Limb (tissue), 2 donors: ENCODE measurements at regions not wholly inside any gene's neighbourhood (a gene's known extent, or its start where the extent isn't known, plus 50 kb on each side); places are given as distances from the start of the nearest gene placed in this dataset.
"Not testable (repeated sequence)": the region's sequence is repeated elsewhere in the genome, so short reads cannot be mapped to it uniquely, and the experiment has no call there.

Experiments used
- DNase-seq, 2 donors: peaks; one replicate each; pipeline ENCODE4 v3.0.0-alpha.2; 2016; ENCODE audit errors: extremely low spot score in 2 of 2

- DNase-seq = peak; percentile 56 to 85
Measured at GRCh38 chr1:54474310-54475251, 68.4 kb upstream of the SSBP3 start.

GRCh38 chr1:54471588-54471987 is 65.4 kb upstream of the SSBP3 start:
- no peak for DNase-seq

- DNase-seq = not testable (repeated sequence)
Measured at GRCh38 chr1:54469444-54469843, 63.2 kb upstream of the SSBP3 start.

DNA sequence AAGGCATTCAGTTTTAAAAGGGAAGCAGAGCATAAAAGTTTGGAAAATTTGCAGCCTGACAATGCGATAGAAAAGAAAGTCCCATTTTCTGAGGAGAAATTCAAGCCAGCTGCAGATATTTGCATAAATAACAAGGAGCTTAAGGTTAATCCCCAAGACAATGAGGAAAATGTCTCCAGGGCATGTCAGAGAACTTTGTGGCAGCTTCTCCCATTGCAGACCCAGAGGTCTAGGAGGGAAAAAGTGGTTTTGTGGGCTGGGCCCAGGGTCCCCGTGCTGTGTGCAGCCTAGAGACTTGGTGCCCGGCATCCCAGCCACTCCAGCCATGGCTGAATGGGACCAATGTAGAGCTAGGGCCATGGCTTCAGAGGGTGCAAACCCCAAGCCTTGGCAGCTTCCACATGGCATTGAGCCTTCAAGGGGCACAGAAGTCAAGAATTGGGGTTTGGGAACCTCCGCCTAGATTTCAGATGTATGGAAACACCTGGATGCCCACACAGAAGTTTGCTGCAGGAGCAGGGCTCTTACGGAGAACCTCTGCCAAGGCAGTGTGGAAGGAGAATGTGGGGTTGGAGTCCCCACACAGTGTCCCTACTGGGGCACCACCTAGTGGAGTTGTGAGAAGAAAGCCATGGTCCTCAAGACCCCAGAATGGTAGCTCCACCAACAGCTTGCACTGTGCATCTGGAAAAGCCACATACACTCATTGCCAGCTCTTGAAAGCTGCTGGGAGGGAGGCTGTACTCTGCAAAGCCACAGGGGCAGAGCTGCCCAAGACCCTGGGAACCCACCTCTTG is 62.3 kb upstream of the SSBP3 start:
- DNase-seq = not testable (repeated sequence)

DNA sequence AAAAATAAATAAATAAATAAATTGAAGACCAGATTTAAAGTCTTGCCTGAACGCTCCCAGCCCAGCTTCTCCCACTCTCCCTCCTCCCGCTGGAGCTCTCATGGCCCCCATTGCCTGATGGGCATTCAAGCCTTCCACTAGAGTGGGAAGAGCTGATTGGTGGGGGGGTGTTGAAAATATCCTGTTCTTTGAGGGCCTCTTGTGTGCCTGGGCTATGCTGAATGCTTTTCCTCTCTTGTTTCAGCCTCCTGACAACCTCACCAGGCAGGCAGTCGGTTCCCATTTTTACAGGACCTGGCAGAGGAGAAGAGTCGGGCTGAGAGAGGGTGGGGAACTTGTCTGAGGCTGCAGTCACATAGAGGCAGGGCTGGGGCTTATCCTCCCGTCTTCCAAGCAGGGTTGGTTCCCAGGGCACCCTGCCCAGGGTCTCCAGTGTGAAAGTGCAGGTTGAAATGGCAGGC is 59.2 kb upstream of the SSBP3 start:
- peak in 1 of 2 donors; percentile 64 for DNase-seq

GRCh38 chr1:54464477-54465146 is 58.4 kb upstream of the SSBP3 start:
- DNase-seq = peak in 1 of 2 donors; percentile 29

DNA sequence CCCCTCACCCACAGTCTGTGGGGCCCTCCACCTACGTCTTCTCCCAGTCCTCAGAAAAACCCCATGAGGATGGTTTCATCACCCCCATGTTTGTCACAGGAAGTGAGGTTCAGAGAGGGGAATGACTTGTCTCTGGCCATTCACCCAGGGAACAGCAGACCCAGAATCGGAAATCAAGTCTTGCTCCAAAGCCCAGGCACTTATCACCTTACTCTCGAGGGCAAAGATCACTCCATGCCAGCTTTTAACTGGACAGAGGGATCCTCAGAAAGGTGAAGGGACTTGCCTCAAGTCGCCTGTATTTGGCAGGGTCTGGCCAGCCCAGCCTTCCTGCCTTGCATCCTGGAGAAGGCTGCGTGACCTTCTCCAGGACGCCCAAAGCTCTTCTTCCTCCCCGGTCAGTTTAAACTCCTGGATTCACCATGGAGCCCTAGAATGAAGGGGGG is 57.9 kb upstream of the SSBP3 start:
- no peak for DNase-seq

- DNase-seq = peak in 1 of 2 donors; percentile 27
Measured at GRCh38 chr1:54463259-54464030, 57.3 kb upstream of the SSBP3 start.

GRCh38 chr1:54462597-54463258 is 56.5 kb upstream of the SSBP3 start:
- DNase-seq = no peak

DNA sequence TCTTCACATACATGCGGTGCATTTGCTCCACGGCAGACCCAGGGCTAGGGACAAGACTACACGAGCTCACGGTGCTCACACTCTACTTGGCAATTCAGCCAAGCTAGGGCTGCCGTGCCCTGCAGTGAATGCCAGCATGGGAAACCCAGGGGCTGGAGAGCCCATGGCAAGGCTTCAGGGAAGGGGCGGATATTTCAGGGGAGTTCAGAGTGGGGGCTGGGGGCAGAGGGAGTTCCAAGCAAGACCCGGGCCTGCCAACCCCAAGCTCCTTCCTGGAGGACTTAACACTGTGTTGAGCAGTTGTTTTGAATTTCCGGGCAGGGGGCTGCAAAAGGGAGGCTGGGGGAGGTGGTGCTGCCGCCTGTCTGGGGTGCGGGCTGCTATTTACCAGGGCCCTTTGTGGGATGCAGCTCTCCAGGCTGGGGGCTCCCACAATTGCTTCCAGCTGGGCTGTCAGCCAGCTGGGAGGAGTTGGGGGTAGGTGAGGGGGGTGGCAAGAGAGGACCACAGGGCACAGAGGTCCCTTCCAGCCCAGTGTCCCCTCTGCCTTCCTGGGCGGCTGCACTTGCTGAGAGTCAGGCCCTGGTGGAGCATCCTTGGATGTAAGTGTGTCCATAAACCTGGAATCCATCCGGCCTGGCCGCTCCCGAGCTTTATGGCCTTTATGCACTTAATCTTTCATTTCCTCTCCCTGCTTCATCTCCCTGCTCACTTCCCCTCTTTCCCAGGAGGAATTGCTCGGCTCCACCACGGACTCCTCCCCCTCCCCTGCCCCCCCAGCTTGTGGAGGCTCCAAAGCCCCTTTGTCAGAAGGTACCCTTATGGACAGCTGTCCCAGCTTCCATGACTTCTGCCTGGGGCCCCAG is 55.8 kb upstream of the SSBP3 start:
- DNase-seq = peak in 1 of 2 donors; percentile 63

DNA sequence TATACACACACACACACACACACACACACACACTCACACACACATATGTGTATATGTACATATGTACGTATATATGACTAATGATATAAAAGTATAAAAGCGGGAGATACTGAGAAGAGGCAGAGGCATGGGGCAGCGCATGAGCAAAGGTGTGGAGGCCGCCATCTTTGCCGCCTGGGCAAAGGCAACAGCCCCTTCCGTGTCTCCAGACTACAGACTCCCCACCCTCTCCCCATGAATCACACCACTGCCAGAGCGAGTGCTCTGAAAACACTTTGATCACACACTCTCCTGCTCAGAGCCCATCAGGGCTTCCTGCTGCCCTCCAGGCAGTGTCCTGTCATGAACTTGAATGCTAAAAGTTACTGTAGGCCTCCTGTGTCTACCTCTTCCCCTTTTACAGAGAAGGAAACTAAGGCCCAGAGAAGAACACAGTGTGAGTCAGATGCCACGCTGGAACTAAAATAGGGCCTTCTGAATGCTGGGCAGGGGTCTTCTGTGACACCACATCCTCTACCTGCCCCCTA is 54.7 kb upstream of the SSBP3 start:
- no peak for DNase-seq

DNA sequence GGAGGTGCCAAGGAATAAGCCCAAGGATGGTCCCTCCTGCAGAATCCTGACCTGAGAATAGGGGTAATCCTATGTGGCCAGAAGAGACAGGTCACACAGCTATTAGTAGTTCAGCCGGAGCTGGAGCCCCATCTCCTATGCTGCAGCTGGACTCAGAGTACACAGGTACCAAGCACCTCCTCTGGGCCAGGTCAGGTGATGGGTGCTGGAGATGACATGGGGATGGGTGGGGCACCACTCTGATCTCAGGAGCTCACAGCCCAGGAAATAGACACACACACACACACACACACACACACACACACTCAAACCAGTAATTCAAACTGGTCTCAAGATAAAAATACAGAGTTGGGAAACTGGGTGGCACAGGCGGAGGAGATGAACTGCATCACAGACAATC is 54.2 kb upstream of the SSBP3 start:
- DNase-seq = no peak

- peak in 1 of 2 donors; percentile 76 for DNase-seq
Measured at GRCh38 chr1:54459726-54460191, 53.6 kb upstream of the SSBP3 start.

DNA sequence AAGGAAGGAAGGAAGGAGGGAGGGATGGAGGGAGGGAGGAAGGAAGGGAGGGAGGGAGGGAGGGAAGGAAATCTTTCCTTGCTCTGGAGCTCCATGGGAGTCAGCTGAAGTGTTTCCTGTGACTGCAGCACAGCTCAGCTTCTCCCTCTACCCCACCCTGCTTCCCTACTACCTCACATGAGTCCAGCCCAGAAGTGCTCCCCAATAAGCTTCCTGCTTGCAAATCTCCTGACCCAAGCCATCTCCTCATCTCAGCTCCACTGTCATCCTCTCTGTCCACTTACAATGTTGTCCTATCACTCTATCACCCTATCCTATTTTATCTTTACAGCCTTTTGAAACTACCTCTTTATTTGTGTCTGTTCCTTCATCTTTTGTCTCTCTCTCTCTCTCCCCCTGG is 52.9 kb upstream of the SSBP3 start:
- DNase-seq = no peak

- DNase-seq = no peak
Measured at GRCh38 chr1:54456921-54457529, 50.8 kb upstream of the SSBP3 start.

DNA sequence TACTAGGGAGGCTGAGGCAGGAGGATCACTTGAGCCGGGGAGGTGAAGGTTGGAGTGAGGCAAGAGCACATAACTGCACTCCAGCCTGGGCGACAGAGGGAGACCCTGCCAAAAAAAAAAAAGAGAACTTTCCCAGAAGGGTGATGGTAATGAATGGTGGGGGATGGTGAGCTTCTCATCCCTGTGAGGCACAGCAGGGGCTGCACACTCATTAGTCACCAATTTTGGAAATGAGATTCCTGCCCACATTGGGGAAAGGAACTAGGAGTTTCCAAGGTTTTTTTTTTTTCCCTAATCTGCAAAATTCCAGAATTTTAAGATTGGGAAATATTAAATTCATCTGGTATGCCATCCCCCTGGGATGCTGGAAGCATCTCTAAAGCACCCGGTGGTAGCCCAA is 50.2 kb upstream of the SSBP3 start:
- no peak for DNase-seq
